Breast epithelium (tissue), 4 donors: ENCODE measurements at regions not wholly inside any gene's neighbourhood (a gene's known extent, or its start where the extent isn't known, plus 50 kb on each side); places are given as distances from the start of the nearest gene placed in this dataset.
"Not testable (repeated sequence)": the region's sequence is repeated elsewhere in the genome, so short reads cannot be mapped to it uniquely, and the experiment has no call there.

Source experiments
- DNase-seq, 2 donors: peaks; one replicate each; pipeline ENCODE4 v3.0.0-alpha.2; 2019; ENCODE audit warnings: low spot score in 2 of 2
- H3K27ac ChIP-seq, 2 donors: fragments of 200-600 bp; sonication (generic) in 1 of 2; one replicate each; pipeline ENCODE4 v1.5.1; 2016 to 2019; ENCODE audit warnings: mild to moderate bottlenecking in 1 of 2
- H3K27me3 ChIP-seq, 2 donors: fragments of 200-600 bp; sonication (generic) in 1 of 2; one replicate each; pipeline versions ENCODE4 v1.5.1 to v1.6.0; 2017 to 2019; ENCODE audit warnings: control low read depth in 1 of 2, mild to moderate bottlenecking in 1 of 2
- H3K36me3 ChIP-seq: fragments of 200-600 bp; one replicate; pipeline ENCODE4 v1.5.1; 2019
- H3K4me1 ChIP-seq, 2 donors: fragments of 200-600 bp; sonication (generic); one replicate each; pipeline ENCODE4 v1.5.1; 2016 to 2019; ENCODE audit warnings: control low read depth in 1 of 2
- H3K4me3 ChIP-seq, 3 donors: fragments of 200-600 bp; sonication (generic); 1 replicate in 2 of 3; 2 replicates in 1 of 3; pipeline ENCODE4 v1.5.1; 2016 to 2019; ENCODE audit warnings: mild to moderate bottlenecking in 3 of 3, moderate library complexity in 2 of 3
- H3K9me3 ChIP-seq, 2 donors: fragments of 200-600 bp; sonication (generic) in 1 of 2; one replicate each; pipeline ENCODE4 v1.5.1; 2016 to 2019; ENCODE audit warnings: control low read depth in 1 of 2
- POLR2A ChIP-seq: fragments of 450-650 bp; IDR thresholded peaks from one replicate; pipeline ENCODE4 v1.6.1; 2016; ENCODE audit warnings: antibody characterized with exemption, mild to moderate bottlenecking, moderate library complexity
- POLR2AphosphoS5 ChIP-seq, 3 donors: sonication (generic); formaldehyde crosslinking; IDR thresholded peaks; one replicate each; pipeline ENCODE4 v1.6.1; 2017; ENCODE audit warnings: antibody characterized with exemption in 3 of 3
- intact Hi-C: fragments of 100-400 bp; cut with DNase I; formaldehyde crosslinking; loops from one replicate; pipeline ENCODE4 v1.15.1; 2023; ENCODE audit warnings: low total_unique reads
- TF ChIP-seq, protein P1 (sequence below), 3 donors: fragments of 450-650 bp; IDR thresholded peaks; one replicate each; pipeline ENCODE4 v1.5.1; 2016 to 2017; ENCODE audit warnings: antibody characterized with exemption in 3 of 3, mild to moderate bottlenecking in 3 of 3, moderate library complexity in 3 of 3

DNA sequence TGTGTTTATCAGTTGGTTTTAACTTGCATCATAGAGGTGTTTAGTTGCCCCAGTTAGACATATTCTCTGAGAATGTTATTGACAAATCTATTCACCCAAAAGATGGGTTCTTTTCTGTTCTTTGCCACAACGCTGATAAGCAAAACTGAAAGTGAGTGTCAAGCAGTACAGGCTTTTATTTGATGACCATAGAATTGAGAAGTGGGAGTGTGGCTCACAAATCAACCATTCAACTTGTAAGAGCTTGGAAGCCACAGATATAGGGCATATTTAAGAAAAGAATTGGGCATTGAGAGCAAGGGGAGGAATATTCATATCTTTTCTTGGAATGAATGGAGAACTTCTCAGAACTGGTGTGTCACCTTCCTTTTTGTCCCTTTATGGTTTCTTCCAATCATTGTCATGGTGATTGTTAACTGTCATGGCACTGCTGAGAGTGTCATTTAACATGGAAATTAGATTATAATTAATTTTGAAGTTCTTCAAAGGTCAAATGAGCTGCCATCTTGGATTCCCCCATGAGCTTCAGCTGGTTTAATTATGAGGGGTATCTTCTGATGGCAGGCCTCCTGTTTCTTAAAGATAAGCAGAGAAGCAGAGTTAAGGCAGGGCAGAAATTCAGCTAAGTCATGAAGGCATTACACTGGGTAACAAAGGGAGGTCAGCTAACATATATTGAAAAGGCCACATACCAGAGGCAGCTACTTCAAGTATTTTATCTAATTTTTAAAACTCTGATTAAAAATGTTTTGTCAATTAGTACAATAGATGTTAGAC lies 254.0 kb upstream of the HTR1E start:
- intact Hi-C loops = no loop called here
- no peak overlapping the region for H3K27ac ChIP-seq
- no peak overlapping the region for H3K4me3 ChIP-seq
- peaks cover 0 to 4% of the 10 kb centered on the region in 2 donors for H3K9me3 ChIP-seq
- H3K36me3 ChIP-seq = no peaks in the 10 kb centered on the region
- DNase-seq = no peak
- H3K4me1 ChIP-seq = no peaks in the 10 kb centered on the region
- no peaks in the 10 kb centered on the region for H3K27me3 ChIP-seq
- TF ChIP-seq, protein P1, sequence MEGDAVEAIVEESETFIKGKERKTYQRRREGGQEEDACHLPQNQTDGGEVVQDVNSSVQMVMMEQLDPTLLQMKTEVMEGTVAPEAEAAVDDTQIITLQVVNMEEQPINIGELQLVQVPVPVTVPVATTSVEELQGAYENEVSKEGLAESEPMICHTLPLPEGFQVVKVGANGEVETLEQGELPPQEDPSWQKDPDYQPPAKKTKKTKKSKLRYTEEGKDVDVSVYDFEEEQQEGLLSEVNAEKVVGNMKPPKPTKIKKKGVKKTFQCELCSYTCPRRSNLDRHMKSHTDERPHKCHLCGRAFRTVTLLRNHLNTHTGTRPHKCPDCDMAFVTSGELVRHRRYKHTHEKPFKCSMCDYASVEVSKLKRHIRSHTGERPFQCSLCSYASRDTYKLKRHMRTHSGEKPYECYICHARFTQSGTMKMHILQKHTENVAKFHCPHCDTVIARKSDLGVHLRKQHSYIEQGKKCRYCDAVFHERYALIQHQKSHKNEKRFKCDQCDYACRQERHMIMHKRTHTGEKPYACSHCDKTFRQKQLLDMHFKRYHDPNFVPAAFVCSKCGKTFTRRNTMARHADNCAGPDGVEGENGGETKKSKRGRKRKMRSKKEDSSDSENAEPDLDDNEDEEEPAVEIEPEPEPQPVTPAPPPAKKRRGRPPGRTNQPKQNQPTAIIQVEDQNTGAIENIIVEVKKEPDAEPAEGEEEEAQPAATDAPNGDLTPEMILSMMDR (IDR thresholded peaks at IDR 0.05) = no peak
- no peak for TF ChIP-seq POLR2A
- TF ChIP-seq POLR2AphosphoS5 (IDR thresholded peaks at IDR 0.05) = no peak

DNA sequence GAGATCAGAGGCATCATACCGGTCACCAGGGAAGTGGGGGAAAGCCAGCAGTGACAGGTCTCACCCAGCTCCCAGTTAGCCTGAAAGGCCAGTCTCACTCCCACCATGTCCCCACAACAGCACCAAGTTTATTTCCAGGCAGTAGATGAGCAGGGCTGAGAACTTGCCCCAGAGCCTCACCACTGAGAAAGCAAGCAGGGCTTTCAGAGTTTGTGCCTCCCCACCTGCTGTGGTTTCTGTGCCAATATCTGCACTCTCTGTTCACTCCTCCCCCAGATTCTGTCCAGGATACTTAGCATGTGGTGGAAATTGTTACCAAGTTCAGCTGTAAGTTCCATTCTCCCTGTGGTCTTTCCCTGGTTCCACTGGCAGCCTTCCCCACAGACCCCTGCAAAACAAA lies 255.0 kb upstream of the HTR1E start:
- Histone ChIP-seq H3K27ac (no peak overlapping the region), H3K4me1 (no peaks in the 10 kb centered on the region), H3K4me3 (no peak overlapping the region), H3K27me3 (no peaks in the 10 kb centered on the region), H3K9me3 (peaks cover 0 to under 1% of the 10 kb centered on the region in 2 donors), H3K36me3 (no peaks in the 10 kb centered on the region)
- no peak for TF ChIP-seq POLR2AphosphoS5 (IDR thresholded peaks at IDR 0.05)
- TF ChIP-seq, protein P1 (IDR thresholded peaks at IDR 0.05) = no peak
- TF ChIP-seq POLR2A = no peak
- no peak for DNase-seq
- intact Hi-C loops = no loop called here

DNA sequence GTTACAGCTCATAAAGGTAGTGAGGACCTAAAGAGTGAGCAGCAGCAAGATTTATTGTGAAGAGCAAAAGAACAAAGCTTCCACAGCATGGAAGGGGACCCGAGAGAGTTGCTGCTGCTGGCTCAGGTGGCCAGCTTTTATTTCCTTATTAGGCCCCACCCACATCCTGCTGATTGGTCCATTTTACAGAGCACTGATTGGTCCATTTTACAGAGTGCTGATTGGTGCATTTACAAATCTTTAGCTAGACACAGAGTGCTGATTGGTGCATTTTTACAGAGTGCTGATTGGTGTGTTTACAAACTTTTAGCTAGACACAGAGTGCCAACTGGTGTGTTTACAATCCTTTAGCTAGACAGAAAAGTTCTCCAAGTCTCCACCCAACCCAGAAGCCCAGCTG lies 256.2 kb upstream of the HTR1E start:
- H3K4me3 ChIP-seq, H3K27ac ChIP-seq, DNase-seq, H3K27me3 ChIP-seq, H3K9me3 ChIP-seq, H3K36me3 ChIP-seq, intact Hi-C loops, H3K4me1 ChIP-seq: not testable (repeated sequence)

DNA sequence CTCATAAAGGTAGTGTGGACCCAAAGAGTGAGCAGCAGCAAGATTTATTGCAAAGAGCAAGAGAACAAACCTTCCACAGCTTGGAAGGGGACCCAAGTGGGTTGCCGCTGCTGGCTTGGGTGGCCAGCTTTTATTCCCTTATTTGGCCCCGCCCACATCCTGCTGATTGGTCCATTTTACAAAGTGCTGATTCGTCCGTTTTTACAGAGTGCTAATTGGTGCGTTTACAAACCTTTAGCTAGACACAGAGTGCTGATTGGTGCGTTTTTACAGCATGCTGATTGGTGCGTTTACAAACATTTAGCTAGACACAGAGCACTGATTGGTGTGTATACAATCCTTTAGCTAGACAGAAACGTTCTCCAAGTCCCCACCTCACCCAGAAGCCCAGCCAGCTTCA lies 265.2 kb upstream of the HTR1E start:
- intact Hi-C loops, H3K27ac ChIP-seq, DNase-seq, H3K4me1 ChIP-seq, H3K27me3 ChIP-seq, H3K36me3 ChIP-seq, H3K4me3 ChIP-seq: not testable (repeated sequence)
- H3K9me3 ChIP-seq = peaks cover 9 to 14% of the 10 kb centered on the region in 2 donors

DNA sequence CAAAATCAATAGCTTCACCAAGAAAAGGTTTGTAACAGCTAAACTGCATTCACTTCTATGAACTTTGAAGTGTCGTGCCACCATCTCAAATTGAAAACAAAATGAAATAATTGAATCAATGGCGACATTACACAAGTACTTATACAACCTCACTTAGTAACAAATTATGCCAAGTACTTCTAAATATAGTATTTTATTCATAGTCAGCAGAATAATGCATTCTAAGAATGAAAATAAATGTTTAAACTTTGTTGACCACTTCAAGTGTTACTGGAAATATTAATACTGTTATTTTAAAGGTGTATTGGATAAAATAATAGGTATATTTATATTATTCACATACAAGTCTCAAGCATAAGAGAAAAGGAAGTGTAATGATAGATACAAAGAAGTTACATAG lies 280.1 kb upstream of the HTR1E start:
- H3K4me1 ChIP-seq = no peaks in the 10 kb centered on the region
- DNase-seq = no peak
- no peaks in the 10 kb centered on the region for H3K27me3 ChIP-seq
- H3K9me3 ChIP-seq = no peaks in the 10 kb centered on the region
- H3K4me3 ChIP-seq = no peak overlapping the region
- no peaks in the 10 kb centered on the region for H3K36me3 ChIP-seq
- intact Hi-C loops = no loop called here
- TF ChIP-seq POLR2AphosphoS5 (IDR thresholded peaks at IDR 0.05) (no peak), POLR2A (no peak)
- TF ChIP-seq, protein P1 (IDR thresholded peaks at IDR 0.05) = no peak
- no peak overlapping the region for H3K27ac ChIP-seq

DNA sequence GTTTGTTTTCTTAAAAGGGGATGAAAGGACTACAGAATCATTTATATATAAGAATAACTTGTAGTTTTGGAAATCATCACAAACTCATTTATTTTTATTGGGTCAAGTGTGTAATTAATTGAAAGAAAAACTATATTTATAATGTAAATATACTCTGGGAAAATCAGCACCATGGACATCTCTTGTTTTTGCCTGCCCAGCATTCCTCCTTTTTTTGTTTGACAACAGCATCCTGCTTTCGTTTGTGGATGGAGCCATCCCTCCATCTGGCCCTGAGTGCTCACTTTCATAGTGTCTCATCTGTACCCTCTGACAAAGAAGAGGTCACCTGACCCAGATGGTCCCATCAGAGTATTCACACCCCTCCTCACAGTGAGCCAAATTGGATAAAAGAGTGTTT lies 308.2 kb upstream of the HTR1E start:
- no peak overlapping the region for H3K27ac ChIP-seq
- no peak overlapping the region for H3K4me3 ChIP-seq
- no peaks in the 10 kb centered on the region for H3K4me1 ChIP-seq
- H3K36me3 ChIP-seq = no peaks in the 10 kb centered on the region
- DNase-seq = no peak
- peaks cover 0 to 5% of the 10 kb centered on the region in 2 donors for H3K9me3 ChIP-seq
- TF ChIP-seq, protein P1 (IDR thresholded peaks at IDR 0.05) = no peak
- TF ChIP-seq POLR2AphosphoS5 (IDR thresholded peaks at IDR 0.05) (no peak), POLR2A (no peak)
- intact Hi-C loops = no loop called here
- no peaks in the 10 kb centered on the region for H3K27me3 ChIP-seq
